ENCODE measurements at regions not wholly inside any gene's neighbourhood (a gene's known extent, or its start where the extent isn't known, plus 50 kb on each side); places are given as distances from the start of the nearest gene placed in this dataset.
A peak's percentile ranks its signal among the peaks of the same experiment; 100 is the strongest.

DNA sequence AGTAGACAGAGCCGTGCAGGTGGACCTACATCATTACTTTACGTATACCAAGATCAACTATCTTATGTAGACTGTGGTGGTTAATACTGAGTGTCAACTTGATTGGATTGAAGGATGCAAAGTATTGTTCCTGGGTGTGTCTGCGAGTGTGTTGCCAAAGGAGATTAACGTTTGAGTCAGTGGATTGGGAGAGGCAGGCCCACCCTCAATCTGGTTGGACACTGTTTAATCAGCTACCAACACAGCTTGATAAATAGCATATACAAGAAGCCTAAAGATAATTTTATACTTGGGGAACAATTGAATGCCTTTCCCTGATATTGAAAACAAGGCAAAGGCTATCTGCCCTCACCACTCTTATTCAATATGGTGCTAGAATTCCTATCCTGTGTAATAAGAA is 604.2 kb upstream of the ZEB2 start:
- no peak for ATAC-seq
- TF ChIP-seq OSR1 (CRISPR knock-in tag; IDR thresholded peaks at IDR 0.05), result no peak
- TF ChIP-seq TCF4 (CRISPR knock-in tag; IDR thresholded peaks at IDR 0.05; ENCODE audit: borderline replicate concordance), result no peak
- TF ChIP-seq ZFP30 (CRISPR knock-in tag; IDR thresholded peaks at IDR 0.05), result no peak

DNA sequence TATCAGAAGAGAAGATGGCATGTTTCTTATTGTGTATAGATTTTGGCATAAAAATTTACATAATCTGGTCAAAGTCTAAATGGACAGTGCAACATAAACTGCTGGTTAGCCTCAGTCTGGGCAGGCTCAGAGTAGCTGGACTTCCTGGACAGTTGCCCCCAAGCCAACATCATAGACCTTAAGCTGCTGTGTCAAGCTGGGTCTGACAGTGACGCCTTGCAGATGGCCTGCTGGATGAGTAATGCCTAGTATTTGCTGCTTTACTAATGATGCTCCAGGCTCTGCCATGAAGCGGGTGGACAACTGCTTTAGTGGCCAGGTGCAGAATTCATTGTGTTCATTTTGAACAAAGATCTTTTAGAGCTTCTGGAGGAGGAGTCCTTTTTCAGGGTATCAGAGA is 603.7 kb upstream of the ZEB2 start:
- peak; percentile 92 for ATAC-seq
- TF ChIP-seq RARB (CRISPR knock-in tag; IDR thresholded peaks at IDR 0.05) (no peak), BACH2 (CRISPR knock-in tag; IDR thresholded peaks at IDR 0.05; ENCODE audit: borderline replicate concordance) (no peak), ISL1 (CRISPR knock-in tag; IDR thresholded peaks at IDR 0.05) (peak; percentile 53), ZNF70 (CRISPR knock-in tag; IDR thresholded peaks at IDR 0.05) (no peak), ESRRG (CRISPR knock-in tag; IDR thresholded peaks at IDR 0.05) (no peak), ZNF565 (CRISPR knock-in tag; conservative IDR thresholded peaks at IDR 0.05; ENCODE audit: low read depth) (no peak), ZNF8 (CRISPR knock-in tag; IDR thresholded peaks at IDR 0.05) (no peak), ZC3H10 (CRISPR knock-in tag; IDR thresholded peaks at IDR 0.05) (no peak), ARNTL (CRISPR knock-in tag; IDR thresholded peaks at IDR 0.05; ENCODE audit: borderline replicate concordance, low read depth) (no peak), OSR1 (CRISPR knock-in tag; IDR thresholded peaks at IDR 0.05) (no peak), ZFP30 (CRISPR knock-in tag; IDR thresholded peaks at IDR 0.05) (no peak), TCF4 (CRISPR knock-in tag; IDR thresholded peaks at IDR 0.05; ENCODE audit: borderline replicate concordance) (0 out of 2 replicates have a peak, but pooled peaks have one; percentile 30), GLIS3 (CRISPR knock-in tag; IDR thresholded peaks at IDR 0.05) (no peak), PPARA (CRISPR knock-in tag; IDR thresholded peaks at IDR 0.05; ENCODE audit: borderline replicate concordance) (no peak), SNAI2 (CRISPR knock-in tag; IDR thresholded peaks at IDR 0.05) (no peak), CSDC2 (CRISPR knock-in tag; IDR thresholded peaks at IDR 0.05) (no peak), ZFP3 (CRISPR knock-in tag; IDR thresholded peaks at IDR 0.05) (no peak), TOX (CRISPR knock-in tag; IDR thresholded peaks at IDR 0.05; ENCODE audit: borderline replicate concordance) (no peak)
- TF ChIP-seq, protein P1, sequence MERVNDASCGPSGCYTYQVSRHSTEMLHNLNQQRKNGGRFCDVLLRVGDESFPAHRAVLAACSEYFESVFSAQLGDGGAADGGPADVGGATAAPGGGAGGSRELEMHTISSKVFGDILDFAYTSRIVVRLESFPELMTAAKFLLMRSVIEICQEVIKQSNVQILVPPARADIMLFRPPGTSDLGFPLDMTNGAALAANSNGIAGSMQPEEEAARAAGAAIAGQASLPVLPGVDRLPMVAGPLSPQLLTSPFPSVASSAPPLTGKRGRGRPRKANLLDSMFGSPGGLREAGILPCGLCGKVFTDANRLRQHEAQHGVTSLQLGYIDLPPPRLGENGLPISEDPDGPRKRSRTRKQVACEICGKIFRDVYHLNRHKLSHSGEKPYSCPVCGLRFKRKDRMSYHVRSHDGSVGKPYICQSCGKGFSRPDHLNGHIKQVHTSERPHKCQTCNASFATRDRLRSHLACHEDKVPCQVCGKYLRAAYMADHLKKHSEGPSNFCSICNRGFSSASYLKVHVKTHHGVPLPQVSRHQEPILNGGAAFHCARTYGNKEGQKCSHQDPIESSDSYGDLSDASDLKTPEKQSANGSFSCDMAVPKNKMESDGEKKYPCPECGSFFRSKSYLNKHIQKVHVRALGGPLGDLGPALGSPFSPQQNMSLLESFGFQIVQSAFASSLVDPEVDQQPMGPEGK (CRISPR knock-in tag; IDR thresholded peaks at IDR 0.05; ENCODE audit: borderline replicate concordance), result no peak
- TF ChIP-seq, protein P2, sequence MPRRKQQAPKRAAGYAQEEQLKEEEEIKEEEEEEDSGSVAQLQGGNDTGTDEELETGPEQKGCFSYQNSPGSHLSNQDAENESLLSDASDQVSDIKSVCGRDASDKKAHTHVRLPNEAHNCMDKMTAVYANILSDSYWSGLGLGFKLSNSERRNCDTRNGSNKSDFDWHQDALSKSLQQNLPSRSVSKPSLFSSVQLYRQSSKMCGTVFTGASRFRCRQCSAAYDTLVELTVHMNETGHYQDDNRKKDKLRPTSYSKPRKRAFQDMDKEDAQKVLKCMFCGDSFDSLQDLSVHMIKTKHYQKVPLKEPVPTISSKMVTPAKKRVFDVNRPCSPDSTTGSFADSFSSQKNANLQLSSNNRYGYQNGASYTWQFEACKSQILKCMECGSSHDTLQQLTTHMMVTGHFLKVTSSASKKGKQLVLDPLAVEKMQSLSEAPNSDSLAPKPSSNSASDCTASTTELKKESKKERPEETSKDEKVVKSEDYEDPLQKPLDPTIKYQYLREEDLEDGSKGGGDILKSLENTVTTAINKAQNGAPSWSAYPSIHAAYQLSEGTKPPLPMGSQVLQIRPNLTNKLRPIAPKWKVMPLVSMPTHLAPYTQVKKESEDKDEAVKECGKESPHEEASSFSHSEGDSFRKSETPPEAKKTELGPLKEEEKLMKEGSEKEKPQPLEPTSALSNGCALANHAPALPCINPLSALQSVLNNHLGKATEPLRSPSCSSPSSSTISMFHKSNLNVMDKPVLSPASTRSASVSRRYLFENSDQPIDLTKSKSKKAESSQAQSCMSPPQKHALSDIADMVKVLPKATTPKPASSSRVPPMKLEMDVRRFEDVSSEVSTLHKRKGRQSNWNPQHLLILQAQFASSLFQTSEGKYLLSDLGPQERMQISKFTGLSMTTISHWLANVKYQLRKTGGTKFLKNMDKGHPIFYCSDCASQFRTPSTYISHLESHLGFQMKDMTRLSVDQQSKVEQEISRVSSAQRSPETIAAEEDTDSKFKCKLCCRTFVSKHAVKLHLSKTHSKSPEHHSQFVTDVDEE (CRISPR knock-in tag; IDR thresholded peaks at IDR 0.05), result peak; percentile 64; the same call in 1 of the 2 replicates
- TF ChIP-seq, protein P3, sequence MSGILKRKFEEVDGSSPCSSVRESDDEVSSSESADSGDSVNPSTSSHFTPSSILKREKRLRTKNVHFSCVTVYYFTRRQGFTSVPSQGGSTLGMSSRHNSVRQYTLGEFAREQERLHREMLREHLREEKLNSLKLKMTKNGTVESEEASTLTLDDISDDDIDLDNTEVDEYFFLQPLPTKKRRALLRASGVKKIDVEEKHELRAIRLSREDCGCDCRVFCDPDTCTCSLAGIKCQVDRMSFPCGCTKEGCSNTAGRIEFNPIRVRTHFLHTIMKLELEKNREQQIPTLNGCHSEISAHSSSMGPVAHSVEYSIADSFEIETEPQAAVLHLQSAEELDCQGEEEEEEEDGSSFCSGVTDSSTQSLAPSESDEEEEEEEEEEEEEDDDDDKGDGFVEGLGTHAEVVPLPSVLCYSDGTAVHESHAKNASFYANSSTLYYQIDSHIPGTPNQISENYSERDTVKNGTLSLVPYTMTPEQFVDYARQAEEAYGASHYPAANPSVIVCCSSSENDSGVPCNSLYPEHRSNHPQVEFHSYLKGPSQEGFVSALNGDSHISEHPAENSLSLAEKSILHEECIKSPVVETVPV (CRISPR knock-in tag; IDR thresholded peaks at IDR 0.05), result no peak
- TF ChIP-seq, protein P4, sequence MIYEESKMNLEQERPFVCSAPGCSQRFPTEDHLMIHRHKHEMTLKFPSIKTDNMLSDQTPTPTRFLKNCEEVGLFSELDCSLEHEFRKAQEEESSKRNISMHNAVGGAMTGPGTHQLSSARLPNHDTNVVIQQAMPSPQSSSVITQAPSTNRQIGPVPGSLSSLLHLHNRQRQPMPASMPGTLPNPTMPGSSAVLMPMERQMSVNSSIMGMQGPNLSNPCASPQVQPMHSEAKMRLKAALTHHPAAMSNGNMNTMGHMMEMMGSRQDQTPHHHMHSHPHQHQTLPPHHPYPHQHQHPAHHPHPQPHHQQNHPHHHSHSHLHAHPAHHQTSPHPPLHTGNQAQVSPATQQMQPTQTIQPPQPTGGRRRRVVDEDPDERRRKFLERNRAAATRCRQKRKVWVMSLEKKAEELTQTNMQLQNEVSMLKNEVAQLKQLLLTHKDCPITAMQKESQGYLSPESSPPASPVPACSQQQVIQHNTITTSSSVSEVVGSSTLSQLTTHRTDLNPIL (CRISPR knock-in tag; IDR thresholded peaks at IDR 0.05; ENCODE audit: low read depth), result peak; percentile 34; the same call in 1 of the 2 replicates
- TF ChIP-seq, protein P5, sequence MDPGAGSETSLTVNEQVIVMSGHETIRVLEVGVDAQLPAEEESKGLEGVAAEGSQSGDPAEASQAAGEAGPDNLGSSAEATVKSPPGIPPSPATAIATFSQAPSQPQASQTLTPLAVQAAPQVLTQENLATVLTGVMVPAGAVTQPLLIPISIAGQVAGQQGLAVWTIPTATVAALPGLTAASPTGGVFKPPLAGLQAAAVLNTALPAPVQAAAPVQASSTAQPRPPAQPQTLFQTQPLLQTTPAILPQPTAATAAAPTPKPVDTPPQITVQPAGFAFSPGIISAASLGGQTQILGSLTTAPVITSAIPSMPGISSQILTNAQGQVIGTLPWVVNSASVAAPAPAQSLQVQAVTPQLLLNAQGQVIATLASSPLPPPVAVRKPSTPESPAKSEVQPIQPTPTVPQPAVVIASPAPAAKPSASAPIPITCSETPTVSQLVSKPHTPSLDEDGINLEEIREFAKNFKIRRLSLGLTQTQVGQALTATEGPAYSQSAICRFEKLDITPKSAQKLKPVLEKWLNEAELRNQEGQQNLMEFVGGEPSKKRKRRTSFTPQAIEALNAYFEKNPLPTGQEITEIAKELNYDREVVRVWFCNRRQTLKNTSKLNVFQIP (CRISPR knock-in tag; IDR thresholded peaks at IDR 0.05; ENCODE audit: borderline replicate concordance, low read depth), result no peak

DNA sequence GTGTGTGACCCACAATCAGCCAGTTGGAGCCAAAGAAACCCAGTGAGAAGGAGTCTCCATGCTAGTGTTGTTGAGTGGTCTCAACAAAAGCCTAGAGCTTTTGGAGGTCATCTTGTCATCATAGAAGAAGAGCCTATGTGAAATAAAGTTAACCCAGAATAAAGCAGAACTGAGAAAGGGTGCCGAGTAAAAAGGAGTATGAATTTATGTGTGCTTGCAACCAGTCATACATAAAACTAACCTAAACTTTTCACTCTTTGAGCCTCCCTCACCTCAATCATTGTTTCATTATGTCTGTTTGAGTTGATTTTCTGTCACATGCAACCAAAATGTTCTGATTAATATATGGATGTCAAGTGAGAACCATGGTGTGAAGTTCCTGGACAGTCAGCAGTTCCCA is 599.3 kb upstream of the ZEB2 start:
- TF ChIP-seq CSDC2 (CRISPR knock-in tag; IDR thresholded peaks at IDR 0.05), result no peak
- no peak for TF ChIP-seq OSR1 (CRISPR knock-in tag; IDR thresholded peaks at IDR 0.05)
- TF ChIP-seq, protein P1 (CRISPR knock-in tag; IDR thresholded peaks at IDR 0.05; ENCODE audit: borderline replicate concordance), result no peak
- no peak for TF ChIP-seq ARNTL (CRISPR knock-in tag; IDR thresholded peaks at IDR 0.05; ENCODE audit: borderline replicate concordance, low read depth)
- TF ChIP-seq TOX (CRISPR knock-in tag; IDR thresholded peaks at IDR 0.05; ENCODE audit: borderline replicate concordance), result no peak
- no peak for TF ChIP-seq BACH2 (CRISPR knock-in tag; IDR thresholded peaks at IDR 0.05; ENCODE audit: borderline replicate concordance)
- TF ChIP-seq, protein P2 (CRISPR knock-in tag; IDR thresholded peaks at IDR 0.05), result no peak
- TF ChIP-seq ZC3H10 (CRISPR knock-in tag; IDR thresholded peaks at IDR 0.05), result no peak
- no peak for TF ChIP-seq ZFP30 (CRISPR knock-in tag; IDR thresholded peaks at IDR 0.05)
- ATAC-seq, result no peak
